HG03045 (cell line): ENCODE measurements at regions not wholly inside any gene's neighbourhood (a gene's known extent, or its start where the extent isn't known, plus 50 kb on each side); places are given as distances from the start of the nearest gene placed in this dataset.

Experiments used
- ATAC-seq: cut with Tn5 transposase; IDR thresholded peaks from one replicate; pipeline ENCODE4 v1.9.1; 2021; ENCODE audit warnings: mild to moderate bottlenecking, moderate library complexity; ENCODE audit not compliant: unreplicated experiment

- ATAC-seq, result no peak
Observed at GRCh38 chr2:19846567-19846966, 55.2 kb downstream of the TTC32 start.

GRCh38 chr2:19846030-19846429 is 55.8 kb downstream of the TTC32 start:
- ATAC-seq, result no peak

- ATAC-seq, result no peak
Observed at GRCh38 chr2:19845323-19845920, 56.4 kb downstream of the TTC32 start.

GRCh38 chr2:19844750-19845149 is 57.0 kb downstream of the TTC32 start:
- ATAC-seq, result no peak

- ATAC-seq, result no peak
Observed at GRCh38 chr2:19843992-19844515, 57.7 kb downstream of the TTC32 start.

- no peak for ATAC-seq
Observed at GRCh38 chr2:19841918-19842693, 59.7 kb downstream of the TTC32 start.

GRCh38 chr2:19839438-19839837 is 62.3 kb downstream of the TTC32 start:
- ATAC-seq, result no peak

- ATAC-seq, result no peak
Observed at GRCh38 chr2:19838616-19839015, 63.2 kb downstream of the TTC32 start.

- ATAC-seq, result no peak
Observed at GRCh38 chr2:19837235-19837766, 64.5 kb downstream of the TTC32 start.

- ATAC-seq, result no peak
Observed at GRCh38 chr2:19835781-19836281, 66.0 kb downstream of the TTC32 start.

- no peak for ATAC-seq
Observed at GRCh38 chr2:19833978-19834377, 67.8 kb downstream of the TTC32 start.

GRCh38 chr2:19829672-19830071 is 72.1 kb downstream of the TTC32 start:
- ATAC-seq, result no peak

GRCh38 chr2:19826874-19827273 is 74.9 kb downstream of the TTC32 start:
- no peak for ATAC-seq

GRCh38 chr2:19823507-19823906 is 78.3 kb downstream of the TTC32 start:
- no peak for ATAC-seq

- ATAC-seq, result no peak
Observed at GRCh38 chr2:19819097-19820065, 82.4 kb downstream of the TTC32 start.

GRCh38 chr2:19818543-19818942 is 83.2 kb downstream of the TTC32 start:
- no peak for ATAC-seq

- ATAC-seq, result no peak
Observed at GRCh38 chr2:19818039-19818438, 83.7 kb downstream of the TTC32 start.

GRCh38 chr2:19815746-19816145 is 86.0 kb downstream of the TTC32 start:
- ATAC-seq, result no peak

- ATAC-seq, result no peak
Observed at GRCh38 chr2:19812166-19812565, 89.6 kb downstream of the TTC32 start.

GRCh38 chr2:19811186-19811585 is 90.6 kb downstream of the TTC32 start:
- ATAC-seq, result no peak

- no peak for ATAC-seq
Observed at GRCh38 chr2:19810637-19811036, 91.1 kb downstream of the TTC32 start.
